SK-N-SH (cell line): ENCODE measurements at regions not wholly inside any gene's neighbourhood (a gene's known extent, or its start where the extent isn't known, plus 50 kb on each side); places are given as distances from the start of the nearest gene placed in this dataset.

Experiments
- CTCF ChIA-PET: fragments of 300-600, 350-600 bp; formaldehyde crosslinking; extraction: SDS; loops from one replicate; lab custom pipeline; 2021; lab: Yijun Ruan, JAX
- POLR2A ChIA-PET: fragments of 350-600 bp; sonication (Branson Sonifier 250); formaldehyde crosslinking; extraction: SDS; loops from one replicate; lab custom pipeline; 2020; ENCODE audit warnings: antibody characterized with exemption, inconsistent platforms; lab: Yijun Ruan, JAX
- DNase-seq: peaks from one replicate; pipeline ENCODE4 v3.0.0; 2012
- H2AFZ ChIP-seq: fragments of 200-600 bp; sonication (generic); 2 replicates; pipeline ENCODE4 v1.8.1; 2016; ENCODE audit warnings: antibody characterized with exemption, mild to moderate bottlenecking, low read depth
- H3F3A ChIP-seq: fragments of 200-600 bp; sonication (generic); replicated peaks from 2 replicates; pipeline ENCODE3; 2016; ENCODE audit warnings: antibody characterized with exemption, mild to moderate bottlenecking; ENCODE audit not compliant: insufficient read depth
- H3K27ac ChIP-seq, 2 experiments: fragments of 200-500 bp in 1 of 2; fragments of 200-600 bp in 1 of 2; sonication (Bioruptor generic) in 1 of 2; sonication (generic), shearing (Covaris generic) in 1 of 2; 2 replicates each; pipeline versions ENCODE4 v1.5.1 to v1.6.1; 2014 to 2016; ENCODE audit warnings: low read depth in 2 of 2, inconsistent platforms in 1 of 2, low read length in 1 of 2, mild to moderate bottlenecking in 1 of 2, mixed read lengths in 1 of 2
- H3K27me3 ChIP-seq: fragments of 200-600 bp; sonication (generic), shearing (Covaris generic); 2 replicates; pipeline ENCODE4 v1.6.1; 2016; ENCODE audit warnings: mixed run types; ENCODE audit not compliant: insufficient read depth
- H3K36me3 ChIP-seq, 2 experiments: fragments of 200-500 bp in 1 of 2; fragments of 200-600 bp in 1 of 2; sonication (Bioruptor generic) in 1 of 2; sonication (generic) in 1 of 2; replicated peaks in 1 of 2; 2 replicates each; pipeline versions ENCODE3 to v1.5.1; 2014 to 2016; ENCODE audit warnings: low read length in 1 of 2, mild to moderate bottlenecking in 1 of 2; ENCODE audit not compliant: insufficient read depth in 2 of 2, control insufficient read depth in 1 of 2
- H3K4me1 ChIP-seq, 2 experiments: fragments of 200-500 bp in 1 of 2; fragments of 200-600 bp in 1 of 2; sonication (Bioruptor generic) in 1 of 2; sonication (generic), shearing (Covaris generic) in 1 of 2; 2 replicates each; pipeline versions ENCODE4 v1.5.1 to v1.6.1; 2014 to 2016; ENCODE audit warnings: low read depth in 1 of 2, low read length in 1 of 2, mixed run types in 1 of 2; ENCODE audit not compliant: insufficient read depth in 2 of 2, control insufficient read depth in 1 of 2
- H3K4me2 ChIP-seq: fragments of 200-600 bp; sonication (generic), shearing (Covaris generic); 2 replicates; pipeline ENCODE4 v1.6.1; 2017; ENCODE audit warnings: mixed run types
- H3K4me3 ChIP-seq, 2 experiments: fragments of 200-500 bp in 1 of 2; fragments of 200-600 bp in 1 of 2; sonication (Bioruptor generic) in 1 of 2; sonication (generic), shearing (Covaris generic) in 1 of 2; 2 replicates each; pipeline versions ENCODE4 v1.5.1 to v1.8.1; 2014 to 2016; ENCODE audit warnings: low read depth in 2 of 2, inconsistent platforms in 1 of 2, low read length in 1 of 2, mild to moderate bottlenecking in 1 of 2, mixed read lengths in 1 of 2, moderate library complexity in 1 of 2
- H3K79me2 ChIP-seq: fragments of 200-600 bp; sonication (generic); 2 replicates; pipeline ENCODE4 v1.8.1; 2017; ENCODE audit warnings: mild to moderate bottlenecking; ENCODE audit not compliant: insufficient read depth
- H3K9ac ChIP-seq: fragments of 200-600 bp; sonication (generic); 2 replicates; pipeline ENCODE4 v1.6.1; 2017; ENCODE audit warnings: mixed run types
- H3K9me2 ChIP-seq: fragments of 200-600 bp; sonication (generic); 2 replicates; pipeline ENCODE4 v1.6.1; 2017; ENCODE audit warnings: mixed run types
- H3K9me3 ChIP-seq: fragments of 200-600 bp; sonication (generic); 2 replicates; pipeline ENCODE4 v1.6.1; 2017; ENCODE audit warnings: mixed run types, mild to moderate bottlenecking, moderate library complexity
- H4K20me1 ChIP-seq: fragments of 200-600 bp; sonication (generic); 2 replicates; pipeline ENCODE4 v1.6.1; 2017; ENCODE audit warnings: mild to moderate bottlenecking, mixed run types; ENCODE audit not compliant: insufficient read depth
- CTCF ChIP-seq: fragments of 200-600 bp; sonication (generic); IDR thresholded peaks from 2 replicates; pipeline ENCODE4 v1.6.1; 2017; ENCODE audit warnings: antibody characterized with exemption, mild to moderate bottlenecking, moderate library complexity
- ELF1 ChIP-seq: IDR thresholded peaks from 2 replicates; pipeline ENCODE4 v1.4.0; 2012
- EP300 ChIP-seq, 2 experiments: IDR thresholded peaks; 2 replicates each; pipeline versions ENCODE4 v1.4.0 to v1.6.1; 2012; ENCODE audit warnings: borderline replicate concordance in 1 of 2, low read depth in 1 of 2, low read length in 1 of 2
- EZH2phosphoT487 ChIP-seq: fragments of 200-600 bp; sonication (generic); IDR thresholded peaks from 2 replicates; pipeline ENCODE4 v1.6.1; 2017; ENCODE audit warnings: low read depth, mixed run types, mild to moderate bottlenecking, antibody characterized with exemption, moderate library complexity, borderline replicate concordance
- FOSL2 ChIP-seq: IDR thresholded peaks from 2 replicates; pipeline ENCODE4 v1.4.0; 2012; ENCODE audit warnings: low read depth, mild to moderate bottlenecking, moderate library complexity, borderline replicate concordance
- FOXM1 ChIP-seq: IDR thresholded peaks from 2 replicates; pipeline ENCODE4 v1.4.0; 2012; ENCODE audit warnings: low read depth, mild to moderate bottlenecking
- GABPA ChIP-seq: IDR thresholded peaks from 2 replicates; pipeline ENCODE4 v1.4.0; 2012; ENCODE audit warnings: low read depth, mild to moderate bottlenecking
- IRF3 ChIP-seq: fragments of 150-350 bp; IDR thresholded peaks from 2 replicates; pipeline ENCODE4 v1.6.1; 2016; ENCODE audit warnings: mild to moderate bottlenecking, low read depth, low read length
- MAX ChIP-seq: IDR thresholded peaks from 2 replicates; pipeline ENCODE4 v1.4.0; 2012; ENCODE audit warnings: low read depth
- MXI1 ChIP-seq: IDR thresholded peaks from 2 replicates; pipeline ENCODE4 v1.6.1; 2012; ENCODE audit warnings: mild to moderate bottlenecking, low read depth, low read length, improper control_type of control experiment
- NRF1 ChIP-seq: IDR thresholded peaks from 2 replicates; pipeline ENCODE4 v1.6.1; 2012; ENCODE audit warnings: low read depth, mild to moderate bottlenecking, low read length
- POLR2AphosphoS5 ChIP-seq: IDR thresholded peaks from 2 replicates; pipeline ENCODE4 v1.6.1; 2012; ENCODE audit warnings: low read depth, low read length
- RCOR1 ChIP-seq: fragments of 150-350 bp; IDR thresholded peaks from 2 replicates; pipeline ENCODE4 v1.6.1; 2017; ENCODE audit warnings: antibody characterized with exemption, low read length
- REST ChIP-seq: IDR thresholded peaks from 2 replicates; pipeline ENCODE4 v1.6.1; 2012; ENCODE audit warnings: mild to moderate bottlenecking, low read depth, low read length, moderate library complexity
- SMC3 ChIP-seq: IDR thresholded peaks from 2 replicates; pipeline ENCODE4 v1.6.1; 2012; ENCODE audit warnings: low read depth, low read length, improper control_type of control experiment
- USF2 ChIP-seq: fragments of 150-350 bp; IDR thresholded peaks from 2 replicates; pipeline ENCODE4 v1.6.1; 2017; ENCODE audit warnings: antibody characterized with exemption, low read length, low read depth, borderline replicate concordance
- ZBTB33 ChIP-seq: IDR thresholded peaks from 2 replicates; pipeline ENCODE4 v1.4.0; 2012; ENCODE audit warnings: low read depth, borderline replicate concordance
- WGBS: methylation state at CpG from one replicate; pipeline ENCODE4 v1.1.6; 2017; ENCODE audit warnings: low lambda C conversion rate; 5-methylcytosine and 5-hydroxymethylcytosine counted together

- TF ChIP-seq REST, result no peak
- no peak for TF ChIP-seq POLR2AphosphoS5
- no peak for TF ChIP-seq RCOR1
- TF ChIP-seq USF2, result no peak
- TF ChIP-seq EZH2phosphoT487, result no peak
- no peak for TF ChIP-seq CTCF
Observed at GRCh38 chr5:40292006-40292405, 387.7 kb upstream of the PTGER4 start (continued).

- H3K4me2 ChIP-seq, result no peak overlapping the region
- TF ChIP-seq POLR2AphosphoS5, result no peak
- no peak for TF ChIP-seq EP300 (IDR thresholded peaks at IDR 0.05; ENCODE audit: borderline replicate concordance in 1 of 2, low read depth in 1 of 2, low read length in 1 of 2)
- no peak for TF ChIP-seq FOSL2
- no peak for TF ChIP-seq ZBTB33
- no peak for TF ChIP-seq EZH2phosphoT487
- TF ChIP-seq NRF1, result no peak
- no peak for TF ChIP-seq MAX
- no peak for TF ChIP-seq GABPA
- no peak for TF ChIP-seq ELF1
- TF ChIP-seq REST, result no peak
- TF ChIP-seq FOXM1, result no peak
- TF ChIP-seq IRF3, result no peak
- TF ChIP-seq SMC3, result no peak
- no peak for TF ChIP-seq MXI1
Observed at GRCh38 chr5:40291338-40291737, 388.4 kb upstream of the PTGER4 start.

More at GRCh38 chr5:40291338-40291737, 388.4 kb upstream of the PTGER4 start:
- H3K79me2 ChIP-seq, result no peaks in the 10 kb centered on the region
- no peak for DNase-seq
- H3K9ac ChIP-seq, result no peak overlapping the region
- no peaks in the 10 kb centered on the region for H3K36me3 ChIP-seq
- H3K27me3 ChIP-seq, result no peaks in the 10 kb centered on the region; the same call in 1 of the 2 replicates
- H2AFZ ChIP-seq, result no peak overlapping the region
- no peak overlapping the region for H3K27ac ChIP-seq
- no peaks in the 10 kb centered on the region for H3K4me1 ChIP-seq
- no peaks in the 10 kb centered on the region for H3K9me3 ChIP-seq
- ChIA-PET CTCF (no interaction called here), POLR2A (no interaction called here)
- H4K20me1 ChIP-seq, result no peaks in the 10 kb centered on the region
- no peaks in the 10 kb centered on the region for H3K9me2 ChIP-seq
- 2% methylated on average over 2 of the region's 2 CpGs for WGBS
- H3K4me3 ChIP-seq, result no peak overlapping the region
- H3F3A ChIP-seq, result no peaks in the 10 kb centered on the region
